ENCODE measurements at regions not wholly inside any gene's neighbourhood (a gene's known extent, or its start where the extent isn't known, plus 50 kb on each side); places are given as distances from the start of the nearest gene placed in this dataset.

DNA sequence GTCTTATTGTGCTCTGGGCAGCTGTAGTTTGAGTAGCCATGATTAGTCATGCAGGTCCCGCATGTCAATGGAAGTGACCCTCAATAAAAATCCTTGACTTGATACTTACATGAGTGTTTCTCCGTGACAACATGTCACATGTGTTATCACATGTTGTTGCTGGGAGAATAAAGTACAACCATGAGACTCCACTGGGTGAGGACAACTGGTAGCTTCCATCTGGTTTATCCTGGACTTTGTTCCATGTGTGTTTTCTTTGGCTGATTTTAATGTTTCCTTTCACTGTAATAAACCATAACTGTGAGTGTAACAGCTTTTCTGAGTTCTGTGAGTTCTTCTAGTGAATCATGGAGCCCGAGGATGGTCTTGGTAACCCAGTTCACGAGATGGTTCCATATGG, 63.1 kb upstream of the NDN start:
- Histone ChIP-seq H3K27ac (ENCODE audit: low read length) (no peak overlapping the region), H4K20me1 (ENCODE audit: insufficient read depth, low read length) (no peaks in the 10 kb centered on the region), H3K36me3 (replicated peaks; ENCODE audit: low read depth, low read length) (no peaks in the 10 kb centered on the region), H3K4me2 (ENCODE audit: low read length) (no peak overlapping the region), H2AFZ (ENCODE audit: low read depth, low read length) (no peak overlapping the region), H3K4me1 (ENCODE audit: low read length) (no peaks in the 10 kb centered on the region), H3K27me3 (ENCODE audit: low read depth, low read length) (no peaks in the 10 kb centered on the region), H3K9me3 (ENCODE audit: insufficient read depth, low read length) (no peaks in the 10 kb centered on the region), H3K9ac (ENCODE audit: low read length) (no peak overlapping the region), H3K79me2 (ENCODE audit: low read length) (no peaks in the 10 kb centered on the region), H3K4me3 (ENCODE audit: low read length) (no peak overlapping the region)
- no peak for TF ChIP-seq EZH2phosphoT487 (IDR thresholded peaks at IDR 0.05; ENCODE audit: low read depth)
- no peak for TF ChIP-seq CTCF (IDR thresholded peaks at IDR 0.05; ENCODE audit: low read depth, low read length)

GRCh38 chr15:23750776-23751175, 63.7 kb upstream of the NDN start:
- no peaks in the 10 kb centered on the region for H3K27me3 ChIP-seq (ENCODE audit: low read depth, low read length)
- H3K4me2 ChIP-seq (ENCODE audit: low read length): no peak overlapping the region
- no peak overlapping the region for H3K9ac ChIP-seq (ENCODE audit: low read length)
- H3K27ac ChIP-seq (ENCODE audit: low read length): no peak overlapping the region
- H3K4me3 ChIP-seq (ENCODE audit: low read length): no peak overlapping the region
- no peaks in the 10 kb centered on the region for H3K4me1 ChIP-seq (ENCODE audit: low read length)
- no peaks in the 10 kb centered on the region for H3K9me3 ChIP-seq (ENCODE audit: insufficient read depth, low read length)
- no peak overlapping the region for H2AFZ ChIP-seq (ENCODE audit: low read depth, low read length)
- H3K36me3 ChIP-seq (replicated peaks; ENCODE audit: low read depth, low read length): no peaks in the 10 kb centered on the region
- no peaks in the 10 kb centered on the region for H4K20me1 ChIP-seq (ENCODE audit: insufficient read depth, low read length)
- H3K79me2 ChIP-seq (ENCODE audit: low read length): no peaks in the 10 kb centered on the region
- TF ChIP-seq EZH2phosphoT487 (IDR thresholded peaks at IDR 0.05; ENCODE audit: low read depth): no peak
- no peak for TF ChIP-seq CTCF (IDR thresholded peaks at IDR 0.05; ENCODE audit: low read depth, low read length)

DNA sequence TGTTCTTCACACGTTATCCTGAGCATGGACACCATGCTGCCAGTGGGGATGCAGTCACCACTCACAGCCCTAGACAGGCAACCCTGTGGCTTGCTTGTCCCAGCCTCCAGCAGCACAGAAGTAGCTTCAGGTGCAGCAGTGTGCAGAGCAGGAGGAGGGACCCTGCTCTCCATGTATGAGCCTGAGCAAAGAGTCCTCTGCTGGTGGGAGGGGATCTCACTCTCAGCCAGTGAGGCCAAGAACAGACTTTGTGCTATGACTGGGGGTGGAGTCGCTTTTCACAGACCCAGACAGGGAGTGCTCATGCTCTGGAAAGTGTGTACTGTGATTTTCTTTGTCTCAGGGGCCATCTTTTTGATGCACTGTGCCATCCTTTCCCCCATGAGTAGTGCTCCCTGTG, 66.1 kb upstream of the NDN start:
- TF ChIP-seq CTCF (IDR thresholded peaks at IDR 0.05; ENCODE audit: low read depth, low read length) (no peak), EZH2phosphoT487 (IDR thresholded peaks at IDR 0.05; ENCODE audit: low read depth) (no peak)
- no peaks in the 10 kb centered on the region for H3K36me3 ChIP-seq (replicated peaks; ENCODE audit: low read depth, low read length)
- no peak overlapping the region for H3K27ac ChIP-seq (ENCODE audit: low read length)
- no peak overlapping the region for H3K4me2 ChIP-seq (ENCODE audit: low read length)
- no peaks in the 10 kb centered on the region for H3K4me1 ChIP-seq (ENCODE audit: low read length)
- H3K9ac ChIP-seq (ENCODE audit: low read length): no peak overlapping the region
- no peaks in the 10 kb centered on the region for H3K9me3 ChIP-seq (ENCODE audit: insufficient read depth, low read length)
- no peaks in the 10 kb centered on the region for H3K27me3 ChIP-seq (ENCODE audit: low read depth, low read length)
- H4K20me1 ChIP-seq (ENCODE audit: insufficient read depth, low read length): no peaks in the 10 kb centered on the region
- no peak overlapping the region for H2AFZ ChIP-seq (ENCODE audit: low read depth, low read length)
- H3K79me2 ChIP-seq (ENCODE audit: low read length): no peaks in the 10 kb centered on the region
- H3K4me3 ChIP-seq (ENCODE audit: low read length): no peak overlapping the region

GRCh38 chr15:23758891-23759290, 71.8 kb upstream of the NDN start:
- Histone ChIP-seq H3K4me2 (ENCODE audit: low read length) (no peak overlapping the region), H2AFZ (ENCODE audit: low read depth, low read length) (no peak overlapping the region), H3K27me3 (ENCODE audit: low read depth, low read length) (no peaks in the 10 kb centered on the region), H3K9ac (ENCODE audit: low read length) (no peak overlapping the region), H3K4me3 (ENCODE audit: low read length) (no peak overlapping the region), H3K4me1 (ENCODE audit: low read length) (no peaks in the 10 kb centered on the region), H4K20me1 (ENCODE audit: insufficient read depth, low read length) (no peaks in the 10 kb centered on the region), H3K36me3 (replicated peaks; ENCODE audit: low read depth, low read length) (no peaks in the 10 kb centered on the region), H3K27ac (ENCODE audit: low read length) (no peak overlapping the region), H3K9me3 (ENCODE audit: insufficient read depth, low read length) (no peaks in the 10 kb centered on the region), H3K79me2 (ENCODE audit: low read length) (no peaks in the 10 kb centered on the region)
- no peak for TF ChIP-seq EZH2phosphoT487 (IDR thresholded peaks at IDR 0.05; ENCODE audit: low read depth)
- no peak for TF ChIP-seq CTCF (IDR thresholded peaks at IDR 0.05; ENCODE audit: low read depth, low read length)
